Activated T-helper 2 cell treated with anti-CD3 and anti-CD28 coated beads, Interferon-gamma antibody, Interleukin-2, Interleukin-4, amounts not matched to agents 10 μg/mL and 5 μg/mL and 100 μg/mL, durations not matched to agents 14 hours and 24 hours and 36 hours (primary cell): ENCODE measurements at regions not wholly inside any gene's neighbourhood (a gene's known extent, or its start where the extent isn't known, plus 50 kb on each side); places are given as distances from the start of the nearest gene placed in this dataset.

Experiments used
- DNase-seq: peaks from one replicate; pipeline ENCODE4 v3.0.0; 2021; ENCODE audit warnings: low spot score
- H3K27ac Mint-ChIP-seq: one replicate; pipeline ENCODE4 v1.8.0; 2021; ENCODE audit warnings: mixed read lengths
- H3K27me3 Mint-ChIP-seq: one replicate; pipeline ENCODE4 v1.8.0; 2021; ENCODE audit warnings: low read depth, mixed read lengths
- H3K36me3 Mint-ChIP-seq: one replicate; pipeline ENCODE4 v1.8.0; 2021; ENCODE audit warnings: low read depth, mixed read lengths
- H3K4me1 Mint-ChIP-seq: one replicate; pipeline ENCODE4 v1.8.0; 2021; ENCODE audit warnings: low read depth, mixed read lengths
- H3K4me3 Mint-ChIP-seq: one replicate; pipeline ENCODE4 v1.8.0; 2021; ENCODE audit warnings: low read depth, mild to moderate bottlenecking, moderate library complexity, mixed read lengths
- H3K9me3 Mint-ChIP-seq: one replicate; pipeline ENCODE4 v1.8.0; 2021; ENCODE audit warnings: mixed read lengths
- intact Hi-C: fragments of 100-400 bp; cut with micrococcal nuclease; formaldehyde crosslinking; loops from one replicate; pipeline ENCODE4 v1.15.1; 2023

DNA sequence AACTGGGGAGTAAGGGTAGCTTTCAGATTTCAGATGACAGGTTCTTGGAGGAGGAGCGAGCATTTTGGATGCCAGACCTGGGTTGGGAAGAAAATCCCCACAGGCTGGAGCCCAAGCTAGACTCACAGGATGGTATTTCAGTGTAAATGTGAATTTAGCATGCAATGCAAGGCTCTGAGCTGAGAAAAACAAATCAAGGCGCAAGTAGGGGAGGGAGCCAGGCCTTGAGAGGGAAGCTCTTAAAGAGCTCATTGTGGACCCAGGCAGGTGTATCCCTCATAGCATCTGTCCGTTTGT is 386.1 kb downstream of the MATN1 start:
- H3K27ac Mint-ChIP-seq = no peak overlapping the region

DNA sequence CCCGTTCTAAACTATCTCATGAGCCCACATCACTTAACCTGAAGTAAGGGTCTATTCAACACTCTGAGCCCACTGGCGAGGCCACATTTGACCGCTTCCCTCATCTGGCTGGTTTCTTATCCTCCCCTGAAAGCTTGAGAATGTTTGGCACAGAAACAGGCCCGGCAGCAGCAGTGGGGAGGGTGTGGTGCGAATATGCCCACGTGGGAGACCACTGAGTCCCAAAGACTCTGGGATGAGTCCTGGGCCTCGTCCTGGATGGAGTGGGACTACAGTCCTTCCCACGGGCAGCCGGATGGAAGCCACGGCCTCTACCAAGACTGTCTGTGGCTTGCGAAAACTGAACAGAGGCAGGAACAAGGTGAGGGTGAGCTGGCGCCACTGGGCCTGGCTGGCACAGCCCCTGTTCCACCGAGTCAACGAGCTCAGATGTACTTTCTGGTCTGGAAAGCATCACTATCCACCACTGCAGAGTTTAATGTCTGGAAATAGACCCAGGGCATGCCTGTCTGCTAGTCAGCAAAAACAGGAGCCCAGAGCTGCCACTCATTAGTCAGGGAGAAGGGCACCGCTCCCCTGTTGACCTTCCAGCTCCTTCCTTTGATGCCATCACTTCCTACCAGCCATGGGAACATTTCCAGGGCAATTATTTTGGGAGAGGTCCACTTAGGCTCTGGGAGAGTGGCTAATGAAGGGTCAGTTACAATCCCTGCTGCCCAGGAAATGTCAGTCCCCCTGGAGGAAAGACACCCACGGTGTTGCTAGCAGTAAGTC is 386.6 kb downstream of the MATN1 start:
- H3K27ac Mint-ChIP-seq = no peak overlapping the region

More for the DNA sequence above, 386.1 kb downstream of the MATN1 start:
- Mint-ChIP-seq H3K27me3 (peaks cover 5% of the 10 kb centered on the region), H3K9me3 (no peaks in the 10 kb centered on the region), H3K36me3 (no peaks in the 10 kb centered on the region), H3K4me1 (no peaks in the 10 kb centered on the region), H3K4me3 (no peak overlapping the region)
- intact Hi-C loops = no loop called here
- DNase-seq = no peak

DNA sequence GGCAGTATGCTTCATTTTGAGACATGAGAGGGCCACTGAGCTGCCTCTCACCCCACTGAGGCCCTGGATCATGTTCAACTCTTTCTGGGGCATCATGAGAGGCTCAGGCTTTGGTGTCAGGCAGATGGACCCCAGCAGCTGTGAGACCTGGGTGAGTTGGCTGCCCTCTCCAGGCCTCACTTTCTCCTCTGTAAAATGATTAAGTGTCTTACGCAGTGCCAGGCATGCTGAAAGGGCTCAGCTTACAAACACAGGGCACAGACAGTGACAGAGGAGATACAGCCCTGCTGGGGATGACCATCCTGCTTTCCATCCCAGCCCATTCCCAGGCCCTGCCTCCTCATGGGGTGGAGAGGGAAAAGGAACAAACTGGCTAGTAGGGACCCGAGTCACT is 387.4 kb downstream of the MATN1 start:
- no peak for DNase-seq
- H3K9me3 Mint-ChIP-seq = no peaks in the 10 kb centered on the region
- H3K4me3 Mint-ChIP-seq = no peak overlapping the region
- H3K27me3 Mint-ChIP-seq = no peaks in the 10 kb centered on the region
- no peaks in the 10 kb centered on the region for H3K36me3 Mint-ChIP-seq
- H3K27ac Mint-ChIP-seq = no peak overlapping the region
- intact Hi-C loops = no loop called here
- no peaks in the 10 kb centered on the region for H3K4me1 Mint-ChIP-seq

More for the DNA sequence above, 386.6 kb downstream of the MATN1 start:
- Mint-ChIP-seq H3K9me3 (no peaks in the 10 kb centered on the region), H3K27me3 (peaks cover 2% of the 10 kb centered on the region), H3K4me1 (no peaks in the 10 kb centered on the region), H3K4me3 (no peak overlapping the region), H3K36me3 (no peaks in the 10 kb centered on the region)
- no peak for DNase-seq
- intact Hi-C loops = no loop called here

DNA sequence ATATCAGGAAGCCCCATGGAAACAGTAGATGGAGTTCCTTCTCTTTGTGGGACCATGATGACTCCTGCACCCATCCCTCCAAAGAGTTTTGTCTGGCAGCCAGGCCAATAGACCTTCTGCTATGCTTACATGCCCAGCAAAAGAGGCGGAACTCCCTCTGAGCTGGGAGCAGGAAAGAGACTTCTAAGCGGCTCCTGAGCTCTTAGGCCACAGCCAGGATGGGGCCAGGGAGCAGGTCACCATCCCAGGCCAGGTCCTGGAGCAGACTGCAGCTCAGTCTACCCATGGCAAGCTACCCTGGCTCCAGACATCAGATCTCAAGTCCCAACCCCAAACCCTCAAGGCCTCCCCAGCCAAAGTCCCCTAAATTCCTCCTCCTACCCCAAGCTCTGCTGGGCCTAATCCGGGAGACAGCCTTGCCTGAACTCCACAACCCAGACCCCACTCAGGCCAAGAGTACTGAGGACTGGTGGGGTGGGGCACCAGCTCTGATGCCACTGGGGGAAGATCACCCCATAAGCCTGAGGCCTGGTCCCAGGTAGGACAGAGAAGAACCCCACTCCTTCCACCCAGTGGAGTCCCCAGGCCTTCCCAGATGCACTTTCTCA is 387.9 kb downstream of the MATN1 start:
- Mint-ChIP-seq H3K36me3 (no peaks in the 10 kb centered on the region), H3K9me3 (no peaks in the 10 kb centered on the region), H3K4me1 (no peaks in the 10 kb centered on the region), H3K27ac (no peak overlapping the region), H3K4me3 (no peak overlapping the region), H3K27me3 (no peaks in the 10 kb centered on the region)
- intact Hi-C loops = no loop called here
- DNase-seq = no peak

DNA sequence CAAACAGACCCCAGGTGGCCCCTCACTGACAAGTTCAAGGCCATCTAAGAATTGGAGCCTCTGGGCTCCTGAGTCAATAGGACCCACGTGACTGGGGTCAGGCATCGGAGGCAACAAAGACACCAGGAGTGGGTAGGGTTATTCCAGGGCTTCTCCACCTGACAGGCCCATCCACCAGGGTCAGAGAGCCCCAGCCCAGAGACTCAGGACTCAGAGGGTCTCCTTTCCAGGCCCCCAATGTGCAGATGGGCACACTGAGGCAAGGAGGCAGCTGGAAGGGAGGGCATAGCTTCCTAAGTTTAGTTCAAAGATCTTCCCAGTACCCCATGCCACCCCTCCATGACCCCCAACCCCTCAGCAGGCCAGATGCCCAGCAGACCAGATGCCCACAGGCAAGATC is 388.6 kb downstream of the MATN1 start:
- H3K27me3 Mint-ChIP-seq = no peaks in the 10 kb centered on the region
- no peaks in the 10 kb centered on the region for H3K4me1 Mint-ChIP-seq
- intact Hi-C loops = no loop called here
- no peak overlapping the region for H3K27ac Mint-ChIP-seq
- no peaks in the 10 kb centered on the region for H3K9me3 Mint-ChIP-seq
- H3K36me3 Mint-ChIP-seq = no peaks in the 10 kb centered on the region
- H3K4me3 Mint-ChIP-seq = no peak overlapping the region
- DNase-seq = no peak

DNA sequence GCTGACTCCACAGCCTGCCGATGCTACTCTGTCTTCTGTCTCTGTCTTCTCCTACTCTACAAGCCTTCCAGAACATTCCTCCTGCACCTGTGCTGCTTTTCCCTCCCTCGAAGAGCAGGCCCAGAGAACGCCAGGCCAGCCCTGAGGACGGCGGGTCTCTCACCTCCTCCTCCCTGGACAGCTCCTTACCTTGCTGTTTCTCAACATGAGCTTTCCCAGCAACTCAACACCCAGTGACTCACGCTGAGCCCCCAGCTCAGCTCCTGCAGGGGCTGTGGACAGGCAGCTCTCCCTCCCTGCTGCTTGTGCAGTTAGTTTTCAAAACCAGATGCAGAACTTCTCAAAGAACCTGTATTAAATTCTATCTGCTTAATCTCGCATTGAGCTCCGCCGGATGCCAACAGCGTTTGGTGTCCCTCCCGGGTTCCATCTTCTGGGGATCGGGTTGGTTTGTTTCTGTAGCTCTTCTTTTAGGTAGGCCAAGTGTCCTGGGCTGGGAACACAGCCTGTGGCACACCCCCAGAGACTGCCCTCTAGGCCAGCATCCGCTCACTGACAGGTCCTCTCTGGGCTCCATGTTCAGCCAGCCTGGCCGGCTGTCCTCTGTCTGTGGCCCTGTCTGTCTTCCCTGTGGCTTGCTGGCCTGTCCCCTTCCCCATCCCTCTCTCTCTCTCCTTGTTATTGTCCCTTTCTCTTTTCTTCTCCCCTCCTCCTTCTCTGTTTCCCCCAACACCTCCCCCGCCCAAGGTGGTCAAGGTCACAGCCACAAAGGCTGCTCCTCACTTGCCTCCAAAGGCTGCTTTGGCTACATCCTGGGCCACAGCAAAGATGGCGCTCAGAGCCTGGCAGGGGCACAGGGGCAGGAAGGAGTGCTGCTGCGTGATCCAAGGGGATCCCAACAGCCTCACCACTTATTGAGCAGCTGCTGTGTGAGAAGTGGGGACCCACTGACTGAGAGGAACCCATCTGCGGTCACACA is 391.0 kb downstream of the MATN1 start:
- DNase-seq = no peak
- Mint-ChIP-seq H3K36me3 (no peaks in the 10 kb centered on the region), H3K4me3 (no peak overlapping the region), H3K4me1 (no peaks in the 10 kb centered on the region), H3K27me3 (no peaks in the 10 kb centered on the region), H3K9me3 (no peaks in the 10 kb centered on the region), H3K27ac (no peak overlapping the region)
- intact Hi-C loops = no loop called here

DNA sequence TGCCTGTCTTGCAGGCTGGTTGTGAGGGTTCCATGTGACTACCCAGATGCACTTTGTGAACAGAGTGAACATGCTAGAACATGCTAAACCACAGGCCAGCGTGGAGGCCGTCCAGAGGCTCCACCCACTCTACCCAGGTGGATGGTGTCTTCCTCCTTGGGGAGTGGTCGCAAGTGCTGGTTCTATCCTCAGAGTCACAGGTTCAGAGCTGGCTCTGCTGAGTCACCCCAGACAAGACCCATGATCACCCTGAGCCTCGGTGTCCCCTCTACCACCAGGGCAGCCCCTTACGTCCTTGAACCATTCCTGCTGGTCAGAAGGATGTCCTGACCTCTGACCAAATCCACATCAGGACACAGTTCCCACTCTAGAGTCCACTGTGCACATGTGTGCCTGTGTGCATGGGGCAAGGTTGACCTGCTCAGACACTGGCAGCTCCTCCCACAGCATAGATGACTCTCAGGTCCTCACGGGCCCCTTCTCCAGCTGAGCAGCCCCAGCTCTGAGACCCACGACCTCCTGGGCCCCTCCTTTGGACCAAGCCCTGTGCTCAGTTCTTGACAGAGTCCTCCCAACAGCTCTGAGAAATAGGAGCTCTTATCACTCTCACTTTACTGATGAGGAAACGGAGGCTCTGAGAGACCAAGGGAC is 391.8 kb downstream of the MATN1 start:
- H3K36me3 Mint-ChIP-seq = no peaks in the 10 kb centered on the region
- H3K9me3 Mint-ChIP-seq = no peaks in the 10 kb centered on the region
- H3K4me1 Mint-ChIP-seq = no peaks in the 10 kb centered on the region
- H3K27me3 Mint-ChIP-seq = no peaks in the 10 kb centered on the region
- H3K27ac Mint-ChIP-seq = no peak overlapping the region
- DNase-seq = no peak
- no peak overlapping the region for H3K4me3 Mint-ChIP-seq
- intact Hi-C loops = no loop called here

DNA sequence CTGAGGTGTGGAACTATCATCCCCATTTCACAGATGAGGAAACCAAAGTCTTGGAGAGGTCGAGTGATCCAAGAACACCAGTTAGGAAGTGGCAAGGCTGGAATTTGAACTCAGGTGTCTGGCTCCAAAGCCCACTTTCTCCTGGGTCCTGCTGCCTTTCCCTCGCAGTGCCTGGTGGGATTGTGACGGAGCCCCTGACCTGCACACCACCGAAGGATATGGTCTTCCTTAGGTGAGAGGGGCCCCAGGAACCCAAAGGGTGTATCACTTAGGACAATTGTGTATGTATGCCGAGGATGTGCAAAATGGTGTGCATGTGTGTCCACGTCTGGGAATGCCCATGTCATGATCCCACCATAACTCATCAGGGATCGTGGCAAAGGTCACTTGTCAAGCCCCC is 392.7 kb downstream of the MATN1 start:
- no peaks in the 10 kb centered on the region for H3K4me1 Mint-ChIP-seq
- H3K27ac Mint-ChIP-seq = no peak overlapping the region
- no peaks in the 10 kb centered on the region for H3K9me3 Mint-ChIP-seq
- no peak overlapping the region for H3K4me3 Mint-ChIP-seq
- no peak for DNase-seq
- H3K36me3 Mint-ChIP-seq = no peaks in the 10 kb centered on the region
- H3K27me3 Mint-ChIP-seq = no peaks in the 10 kb centered on the region
- intact Hi-C loops = no loop called here

DNA sequence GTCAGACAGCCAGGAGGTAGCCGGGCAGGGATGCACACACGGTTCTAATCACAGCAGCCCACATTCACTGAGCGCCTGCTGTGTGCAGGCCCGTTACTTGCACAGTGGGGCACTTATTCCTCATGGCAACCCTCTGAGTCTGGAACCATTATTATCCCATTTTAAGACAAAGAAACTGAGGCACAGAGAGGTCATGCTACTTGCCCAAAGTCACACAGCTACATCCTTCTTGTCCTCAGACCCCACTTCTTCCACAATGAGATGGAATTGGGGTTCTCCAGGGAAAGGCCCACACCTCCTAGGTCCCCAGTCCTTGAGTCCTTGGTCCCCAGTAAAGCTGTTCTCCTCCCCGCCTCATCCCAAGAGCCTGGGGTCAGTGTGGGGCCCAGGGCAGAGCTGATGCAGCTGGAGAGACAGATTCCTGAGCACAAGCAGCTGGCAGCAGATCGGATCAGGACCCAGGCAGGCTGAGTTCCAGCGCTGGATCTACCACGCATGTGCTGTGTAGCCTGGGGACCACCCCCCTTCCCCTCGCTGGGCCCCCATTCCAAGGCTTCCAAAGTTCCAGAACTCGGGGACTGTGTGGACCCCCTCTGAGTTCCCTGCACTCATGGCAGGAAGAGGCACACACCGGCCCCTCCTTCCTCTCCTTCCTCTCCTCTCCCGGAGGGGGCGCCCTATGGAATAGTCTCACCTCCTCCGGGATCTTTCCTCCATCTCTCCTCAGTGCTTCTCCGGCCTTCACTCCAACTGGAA is 393.4 kb downstream of the MATN1 start:
- no peak overlapping the region for H3K4me3 Mint-ChIP-seq
- intact Hi-C loops = no loop called here

DNA sequence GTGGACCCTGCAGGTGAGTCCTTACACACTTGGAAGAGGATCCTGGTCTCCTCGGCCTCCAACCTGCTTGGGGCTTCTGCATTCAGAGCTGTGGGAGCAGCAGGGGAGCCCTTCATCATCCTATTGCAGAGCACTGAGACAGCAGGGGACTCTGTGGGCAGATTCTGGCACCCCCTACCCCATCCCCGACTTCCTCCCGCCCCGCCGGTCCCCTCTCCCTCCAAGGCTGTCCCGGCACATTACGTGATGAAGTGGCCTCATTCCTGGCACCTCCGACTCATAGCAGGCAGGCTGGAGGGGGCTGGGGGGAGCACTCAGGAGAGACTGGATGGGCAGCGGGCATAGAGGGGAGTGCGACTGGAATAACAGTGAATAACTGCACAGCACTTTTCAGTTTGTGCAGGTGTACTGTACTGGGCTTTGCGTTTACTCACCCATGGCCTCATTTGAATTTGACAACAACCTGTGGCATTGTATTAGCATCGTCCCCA is 394.1 kb downstream of the MATN1 start:
- Mint-ChIP-seq H3K36me3 (no peaks in the 10 kb centered on the region), H3K4me3 (no peak overlapping the region), H3K27ac (no peak overlapping the region), H3K9me3 (no peaks in the 10 kb centered on the region), H3K27me3 (no peaks in the 10 kb centered on the region), H3K4me1 (no peaks in the 10 kb centered on the region)
- no peak for DNase-seq
- intact Hi-C loops = no loop called here

More for the DNA sequence above, 393.4 kb downstream of the MATN1 start:
- Mint-ChIP-seq H3K27ac (no peak overlapping the region), H3K9me3 (no peaks in the 10 kb centered on the region), H3K27me3 (no peaks in the 10 kb centered on the region), H3K4me1 (no peaks in the 10 kb centered on the region), H3K36me3 (no peaks in the 10 kb centered on the region)
- no peak for DNase-seq

DNA sequence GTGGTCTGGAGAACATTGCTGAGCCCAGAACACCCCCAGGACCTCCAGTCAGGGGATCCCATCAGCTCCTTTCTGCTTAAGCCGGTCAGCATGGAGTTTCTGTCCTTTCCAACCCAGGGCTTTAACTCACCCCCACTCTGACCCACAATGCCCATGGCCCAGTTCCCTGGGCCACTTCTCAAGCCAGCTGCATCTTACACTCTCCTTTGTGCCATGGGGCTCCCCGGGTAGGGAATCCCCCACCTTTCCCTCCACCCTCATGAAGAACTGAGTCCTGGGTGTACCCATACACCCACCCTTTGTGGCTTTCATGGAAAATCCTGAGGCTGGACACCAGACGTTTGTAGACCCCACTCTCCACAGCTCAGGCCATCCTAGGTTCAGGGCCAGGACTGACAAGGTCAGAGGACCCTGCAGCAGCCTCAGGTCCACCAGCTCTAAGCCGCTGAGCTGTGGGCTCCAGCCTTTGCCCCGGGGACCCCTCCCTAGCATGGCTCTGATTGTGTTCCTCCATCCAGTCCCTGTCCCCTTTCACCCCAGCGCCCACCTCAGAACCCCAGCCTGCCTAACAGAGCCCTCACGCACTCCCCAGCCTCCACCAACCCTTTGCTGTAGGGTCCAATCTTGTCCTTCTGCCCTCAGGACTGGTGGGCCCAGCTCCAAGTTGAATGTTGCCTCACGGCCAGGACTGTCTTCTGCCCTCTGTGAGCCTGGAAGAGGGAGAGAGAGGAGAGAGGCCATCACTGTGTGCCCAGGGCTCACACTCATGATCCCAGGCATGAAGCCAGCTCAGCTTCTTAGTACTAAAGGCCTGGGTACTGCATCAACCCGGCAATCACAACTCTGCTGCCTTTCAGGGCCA is 394.8 kb downstream of the MATN1 start:
- intact Hi-C loops = no loop called here
- DNase-seq = no peak
- Mint-ChIP-seq H3K27ac (no peak overlapping the region), H3K4me1 (no peaks in the 10 kb centered on the region), H3K36me3 (no peaks in the 10 kb centered on the region), H3K4me3 (no peak overlapping the region), H3K9me3 (no peaks in the 10 kb centered on the region), H3K27me3 (no peaks in the 10 kb centered on the region)
